ENCODE measurements at regions not wholly inside any gene's neighbourhood (a gene's known extent, or its start where the extent isn't known, plus 50 kb on each side); places are given as distances from the start of the nearest gene placed in this dataset.

DNA sequence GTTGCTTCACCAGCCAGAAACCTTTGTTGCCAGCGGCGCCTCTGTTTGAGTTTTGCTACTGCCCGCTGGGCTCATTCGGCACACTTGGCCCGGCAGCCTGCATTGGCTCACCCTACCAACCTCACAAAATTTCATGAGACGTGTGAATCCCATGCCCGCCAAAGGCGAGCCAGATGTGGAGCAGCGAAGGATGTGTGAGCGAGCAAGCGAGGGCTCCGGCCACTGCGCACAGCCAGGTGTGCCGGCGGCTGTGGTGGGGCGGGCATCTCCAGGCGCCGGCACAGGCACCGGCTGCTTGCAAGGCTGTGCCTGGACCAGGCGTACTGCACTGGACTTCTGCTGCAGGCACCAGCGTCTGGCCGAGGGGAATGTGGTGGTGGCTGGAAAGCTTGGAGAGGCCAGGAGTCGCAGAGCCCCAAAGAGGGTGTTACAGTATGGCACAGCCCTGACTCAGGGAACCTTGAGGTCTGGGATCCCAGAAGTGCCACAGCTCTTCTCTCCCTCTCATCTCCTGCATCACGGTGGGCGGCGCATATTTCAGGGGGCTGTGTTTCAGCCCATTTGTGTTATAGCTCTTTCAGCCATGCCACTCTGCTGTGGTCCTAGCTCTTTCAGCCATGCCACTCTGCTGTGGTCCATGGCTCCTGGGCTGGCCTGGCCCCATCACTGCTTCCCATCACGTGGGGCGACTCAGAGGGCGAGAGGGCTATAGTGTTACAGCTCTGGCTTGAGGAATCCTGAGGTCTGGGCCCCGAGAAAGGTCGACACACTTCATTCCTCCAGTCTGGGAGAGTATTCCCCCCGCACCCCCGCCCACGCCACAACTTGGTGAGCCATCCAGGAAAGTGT, 592.0 kb upstream of the SLITRK5 start:
- peaks cover 3% of the 10 kb centered on the region for H3K9me3 Mint-ChIP-seq
- H3K4me1 Mint-ChIP-seq (ENCODE audit: low read depth): no peaks in the 10 kb centered on the region

DNA sequence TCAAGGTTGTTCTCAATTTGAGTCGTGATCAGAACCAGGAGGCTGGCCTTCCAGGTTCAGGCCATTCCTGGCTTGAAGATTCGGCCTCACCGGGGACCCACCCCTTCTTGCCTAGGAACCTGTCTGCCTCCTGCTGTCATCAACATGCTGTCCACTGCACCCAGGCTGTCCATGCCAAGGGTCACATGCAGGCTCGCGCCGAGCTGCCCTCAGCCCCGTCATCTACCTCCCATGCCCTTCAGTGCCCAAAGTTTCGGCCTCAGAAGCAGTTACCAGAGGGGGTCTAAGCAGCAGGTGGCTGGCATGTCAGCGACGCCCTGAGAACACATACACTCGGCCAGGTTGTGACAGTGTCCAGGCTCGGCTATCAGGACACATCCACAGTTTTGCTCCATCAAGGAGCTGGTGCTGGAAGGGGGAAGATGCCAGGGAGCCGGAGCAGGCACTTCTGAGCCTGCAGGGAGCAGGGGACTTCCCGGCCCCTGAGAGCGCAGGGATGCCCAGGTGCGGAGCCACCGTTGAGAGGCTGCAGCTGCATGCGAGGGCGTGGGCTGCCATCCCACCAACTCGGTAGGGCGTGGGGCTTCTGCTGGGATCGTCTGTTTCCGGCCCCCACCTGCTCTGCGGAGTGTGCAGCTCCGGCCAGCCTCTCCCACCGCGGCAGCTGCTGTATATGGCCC, 590.9 kb upstream of the SLITRK5 start:
- no peaks in the 10 kb centered on the region for H3K36me3 Mint-ChIP-seq

More for the DNA sequence above, 592.0 kb upstream of the SLITRK5 start:
- Mint-ChIP-seq H3K27me3 (no peaks in the 10 kb centered on the region), H3K36me3 (no peaks in the 10 kb centered on the region), H3K27ac (no peak overlapping the region), H3K4me3 (no peak overlapping the region)
- ChIA-PET CTCF (no interaction called here), POLR2A (no interaction called here)
- intact Hi-C loops (cut with micrococcal nuclease): no loop called here
- DNase-seq: no peak

DNA sequence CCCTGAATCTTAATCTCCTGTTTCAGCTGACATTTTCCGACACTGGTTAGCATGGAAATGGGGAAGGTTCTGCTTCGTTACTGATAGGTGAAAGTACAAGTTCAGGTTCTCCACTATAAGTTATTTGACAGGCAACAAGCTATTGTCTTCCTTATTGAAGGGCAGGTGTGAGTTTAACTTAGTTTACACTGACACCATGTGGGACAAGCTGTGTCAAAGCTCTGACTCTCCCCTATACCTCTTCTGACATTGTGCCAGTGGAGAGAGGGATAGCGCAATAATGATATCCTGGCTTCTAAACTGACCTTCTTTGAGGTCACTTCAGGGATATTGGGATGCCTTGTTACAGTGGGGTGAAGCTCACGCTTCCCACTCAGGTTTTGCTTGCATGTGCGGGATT, 587.0 kb upstream of the SLITRK5 start:
- Mint-ChIP-seq H3K36me3 (no peaks in the 10 kb centered on the region), H3K4me1 (ENCODE audit: low read depth) (no peaks in the 10 kb centered on the region), H3K4me3 (no peak overlapping the region), H3K27me3 (no peaks in the 10 kb centered on the region), H3K27ac (no peak overlapping the region), H3K9me3 (peaks cover 5% of the 10 kb centered on the region)
- ChIA-PET POLR2A (no interaction called here), CTCF (no interaction called here)
- no peak for DNase-seq
- intact Hi-C loops (cut with micrococcal nuclease): no loop called here

More for the DNA sequence above, 590.9 kb upstream of the SLITRK5 start:
- ChIA-PET POLR2A (no interaction called here), CTCF (no interaction called here)
- Mint-ChIP-seq H3K4me1 (ENCODE audit: low read depth) (no peaks in the 10 kb centered on the region), H3K4me3 (no peak overlapping the region), H3K27me3 (no peaks in the 10 kb centered on the region), H3K9me3 (peaks cover 3% of the 10 kb centered on the region), H3K27ac (no peak overlapping the region)
- intact Hi-C loops (cut with micrococcal nuclease): no loop called here
- no peak for DNase-seq

DNA sequence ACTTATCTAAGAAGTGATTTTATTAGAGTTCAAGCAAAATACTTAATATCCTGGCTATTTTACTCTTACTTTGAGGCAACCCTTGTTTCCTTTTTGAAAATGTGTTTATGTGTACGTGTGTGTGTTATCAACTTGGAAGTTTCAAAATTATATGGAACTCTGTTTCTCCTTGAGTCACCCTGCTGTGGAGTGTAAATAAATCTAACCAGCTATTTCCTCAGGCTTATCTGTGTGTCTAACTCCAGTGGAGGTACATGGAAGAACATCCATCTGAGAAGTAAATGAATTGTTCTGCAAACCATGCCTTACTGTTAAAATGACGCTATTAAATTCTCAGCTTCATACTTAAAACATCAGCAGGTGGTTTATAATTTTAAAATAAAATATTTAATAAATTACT, 583.4 kb upstream of the SLITRK5 start:
- intact Hi-C loops (cut with micrococcal nuclease): no loop called here
- no peak overlapping the region for H3K27ac Mint-ChIP-seq
- peaks cover 2% of the 10 kb centered on the region for H3K9me3 Mint-ChIP-seq
- ChIA-PET POLR2A (no interaction called here), CTCF (no interaction called here)
- H3K36me3 Mint-ChIP-seq: no peaks in the 10 kb centered on the region
- no peak for DNase-seq
- H3K4me3 Mint-ChIP-seq: no peak overlapping the region
- H3K27me3 Mint-ChIP-seq: no peaks in the 10 kb centered on the region
- H3K4me1 Mint-ChIP-seq (ENCODE audit: low read depth): no peaks in the 10 kb centered on the region

DNA sequence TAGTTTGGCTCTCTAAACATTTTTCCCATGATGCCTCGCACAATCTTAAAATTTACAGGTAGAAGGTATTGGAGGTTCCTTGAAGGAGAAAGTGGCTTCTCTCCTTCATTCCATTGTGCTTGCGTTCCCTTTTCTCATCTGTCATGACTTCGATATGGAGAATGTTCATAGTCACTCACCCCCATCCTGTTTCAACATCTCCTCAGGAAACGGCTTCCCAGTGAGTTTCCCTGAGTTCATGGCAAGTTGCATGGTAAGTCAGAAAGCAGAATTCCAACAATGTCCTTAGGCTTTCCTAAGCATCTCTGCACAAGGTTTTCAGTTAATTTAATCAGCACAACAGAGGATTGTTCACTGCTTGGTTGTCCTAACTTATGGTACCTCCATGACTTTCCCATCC, 581.8 kb upstream of the SLITRK5 start:
- H3K36me3 Mint-ChIP-seq: no peaks in the 10 kb centered on the region
- H3K27ac Mint-ChIP-seq: no peak overlapping the region
- POLR2A ChIA-PET: no interaction called here
- CTCF ChIA-PET: no interaction called here
- no peak for DNase-seq
- intact Hi-C loops (cut with micrococcal nuclease): no loop called here
- H3K4me3 Mint-ChIP-seq: no peak overlapping the region
- no peaks in the 10 kb centered on the region for H3K4me1 Mint-ChIP-seq (ENCODE audit: low read depth)
- H3K27me3 Mint-ChIP-seq: no peaks in the 10 kb centered on the region
- peaks cover 2% of the 10 kb centered on the region for H3K9me3 Mint-ChIP-seq

DNA sequence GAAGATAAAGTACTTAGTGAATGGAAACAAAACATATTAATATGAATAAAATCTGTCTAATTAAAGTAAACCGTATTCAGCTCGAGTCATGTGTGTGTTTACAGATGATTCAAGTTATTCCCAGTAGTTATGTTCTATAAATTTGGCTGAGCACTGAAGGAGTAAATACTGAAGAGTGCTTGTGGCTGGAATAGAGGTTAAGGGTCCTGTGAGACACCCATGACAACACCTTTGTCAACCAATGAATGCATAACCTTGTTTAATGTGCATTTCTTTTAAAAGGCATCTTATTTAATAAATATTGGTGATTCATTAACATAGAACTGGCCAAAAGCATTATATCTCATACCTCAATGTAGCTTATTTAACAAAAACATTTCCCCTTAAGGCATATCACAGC, 577.8 kb upstream of the SLITRK5 start:
- Mint-ChIP-seq H3K9me3 (no peaks in the 10 kb centered on the region), H3K4me1 (ENCODE audit: low read depth) (no peaks in the 10 kb centered on the region), H3K27ac (no peak overlapping the region), H3K36me3 (no peaks in the 10 kb centered on the region), H3K4me3 (no peak overlapping the region), H3K27me3 (no peaks in the 10 kb centered on the region)
- ChIA-PET CTCF (no interaction called here), POLR2A (no interaction called here)
- DNase-seq: no peak
- intact Hi-C loops (cut with micrococcal nuclease): no loop called here

DNA sequence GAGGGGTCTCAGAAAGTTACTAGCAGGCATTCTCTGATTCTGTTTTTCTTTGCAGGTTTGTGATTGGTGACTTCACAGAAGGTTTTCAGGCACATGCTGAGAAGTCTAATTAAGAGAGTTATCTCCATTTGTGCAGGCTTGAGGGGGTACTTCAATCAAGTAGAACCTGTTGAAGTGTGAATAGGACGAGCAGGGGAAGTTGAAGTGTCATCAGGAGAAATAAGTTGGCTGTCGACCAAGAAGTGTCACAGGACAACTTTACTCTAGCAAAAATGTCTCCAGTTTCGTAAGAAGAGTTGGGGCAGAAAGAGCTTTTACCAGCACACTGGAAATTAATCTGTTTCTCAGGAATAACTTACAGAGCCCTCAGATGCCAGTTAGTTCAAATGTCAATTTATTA, 576.5 kb upstream of the SLITRK5 start:
- Mint-ChIP-seq H3K4me1 (ENCODE audit: low read depth) (no peaks in the 10 kb centered on the region), H3K4me3 (no peak overlapping the region), H3K27me3 (no peaks in the 10 kb centered on the region), H3K27ac (no peak overlapping the region), H3K36me3 (no peaks in the 10 kb centered on the region), H3K9me3 (no peaks in the 10 kb centered on the region)
- ChIA-PET POLR2A (no interaction called here), CTCF (no interaction called here)
- DNase-seq: no peak
- intact Hi-C loops (cut with micrococcal nuclease): no loop called here

DNA sequence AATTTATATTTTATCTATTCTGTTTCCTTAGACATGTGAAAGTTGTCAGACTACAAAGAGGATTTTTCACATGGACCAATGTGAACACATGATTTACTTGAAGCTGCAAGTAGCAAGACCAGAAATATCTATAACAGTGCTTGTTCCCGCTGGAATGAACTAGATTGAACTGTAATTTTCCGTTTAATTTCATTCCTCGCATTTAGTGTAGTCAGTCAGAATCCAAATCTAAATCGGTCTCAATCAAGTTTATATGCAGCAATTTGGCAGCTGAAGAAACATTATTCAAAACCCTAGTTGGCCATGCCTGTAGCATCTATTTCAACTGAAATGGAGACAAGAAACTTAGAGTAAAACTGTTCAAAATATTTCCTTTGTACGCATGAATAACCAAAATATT, 570.7 kb upstream of the SLITRK5 start:
- ChIA-PET POLR2A (no interaction called here), CTCF (no interaction called here)
- Mint-ChIP-seq H3K36me3 (no peaks in the 10 kb centered on the region), H3K9me3 (no peaks in the 10 kb centered on the region), H3K4me3 (no peak overlapping the region), H3K4me1 (ENCODE audit: low read depth) (no peaks in the 10 kb centered on the region), H3K27ac (no peak overlapping the region), H3K27me3 (no peaks in the 10 kb centered on the region)
- no peak for DNase-seq
- intact Hi-C loops (cut with micrococcal nuclease): no loop called here

DNA sequence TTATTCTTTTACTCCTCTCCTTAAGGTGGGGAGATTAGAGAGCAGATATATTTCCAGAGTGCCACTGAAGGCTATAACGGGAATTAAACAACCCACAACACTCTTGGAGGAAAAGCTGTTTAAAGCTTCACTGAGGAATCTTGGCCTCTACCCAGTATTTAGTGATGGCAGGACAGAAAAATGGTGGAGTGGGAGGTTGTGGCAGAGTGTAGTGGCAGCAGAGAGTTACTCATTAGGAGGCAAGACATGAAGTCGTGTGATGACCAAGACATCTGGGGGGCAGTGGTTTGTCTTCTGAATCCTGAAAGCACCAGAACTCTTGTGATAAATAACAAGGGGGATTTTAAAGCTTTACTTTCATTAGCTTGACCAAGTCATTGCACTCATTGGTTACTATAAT, 563.5 kb upstream of the SLITRK5 start:
- ChIA-PET CTCF (no interaction called here), POLR2A (no interaction called here)
- DNase-seq: no peak
- Mint-ChIP-seq H3K4me1 (ENCODE audit: low read depth) (no peaks in the 10 kb centered on the region), H3K9me3 (peaks cover 3% of the 10 kb centered on the region), H3K27me3 (no peaks in the 10 kb centered on the region), H3K27ac (no peak overlapping the region), H3K36me3 (no peaks in the 10 kb centered on the region), H3K4me3 (no peak overlapping the region)
- intact Hi-C loops (cut with micrococcal nuclease): no loop called here

DNA sequence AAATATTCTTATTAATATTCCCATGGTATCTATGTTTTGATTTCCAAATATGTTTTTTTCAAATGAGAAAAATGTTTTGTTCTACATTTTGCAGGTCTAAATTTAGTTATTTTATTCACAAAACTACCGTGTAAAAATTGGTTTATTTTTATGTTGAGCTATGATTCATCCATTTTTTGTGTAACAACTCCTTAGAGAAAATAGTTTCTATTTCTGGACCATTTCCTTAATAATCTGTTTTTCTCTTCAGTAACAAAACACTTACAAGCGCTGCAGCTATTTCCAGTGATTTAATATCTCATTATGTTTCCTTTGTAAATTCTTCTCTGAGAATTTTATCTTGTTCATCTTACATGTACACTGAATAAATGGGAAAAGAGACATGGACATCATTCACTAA, 550.7 kb upstream of the SLITRK5 start:
- Mint-ChIP-seq H3K9me3 (peaks cover 9% of the 10 kb centered on the region), H3K4me3 (no peak overlapping the region), H3K27ac (no peak overlapping the region), H3K4me1 (ENCODE audit: low read depth) (no peaks in the 10 kb centered on the region), H3K27me3 (no peaks in the 10 kb centered on the region), H3K36me3 (no peaks in the 10 kb centered on the region)
- no peak for DNase-seq
- CTCF ChIA-PET: no interaction called here
- POLR2A ChIA-PET: no interaction called here
- intact Hi-C loops (cut with micrococcal nuclease): no loop called here

DNA sequence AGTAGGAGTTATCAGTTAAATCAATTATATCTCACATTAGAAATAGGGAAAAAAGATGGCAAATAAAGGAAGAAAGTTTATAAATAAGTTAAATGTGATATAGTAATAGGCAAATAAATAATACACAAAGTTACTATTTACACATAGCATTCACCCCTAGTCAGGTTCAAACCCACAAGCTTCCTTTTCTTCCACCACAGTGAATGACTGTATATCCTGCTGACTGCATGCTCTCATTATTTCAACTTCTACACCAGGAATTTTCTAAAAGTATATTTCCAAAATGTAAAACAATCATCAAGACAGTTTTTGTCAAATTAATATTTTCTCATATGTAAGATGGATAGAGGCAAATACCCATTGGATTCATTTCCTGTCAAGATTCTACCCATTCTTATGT, 548.6 kb upstream of the SLITRK5 start:
- no peak for DNase-seq
- Mint-ChIP-seq H3K4me1 (ENCODE audit: low read depth) (no peaks in the 10 kb centered on the region), H3K27ac (no peak overlapping the region), H3K4me3 (no peak overlapping the region), H3K27me3 (no peaks in the 10 kb centered on the region), H3K36me3 (no peaks in the 10 kb centered on the region), H3K9me3 (peaks cover 7% of the 10 kb centered on the region)
- intact Hi-C loops (cut with micrococcal nuclease): no loop called here
- ChIA-PET CTCF (no interaction called here), POLR2A (no interaction called here)

DNA sequence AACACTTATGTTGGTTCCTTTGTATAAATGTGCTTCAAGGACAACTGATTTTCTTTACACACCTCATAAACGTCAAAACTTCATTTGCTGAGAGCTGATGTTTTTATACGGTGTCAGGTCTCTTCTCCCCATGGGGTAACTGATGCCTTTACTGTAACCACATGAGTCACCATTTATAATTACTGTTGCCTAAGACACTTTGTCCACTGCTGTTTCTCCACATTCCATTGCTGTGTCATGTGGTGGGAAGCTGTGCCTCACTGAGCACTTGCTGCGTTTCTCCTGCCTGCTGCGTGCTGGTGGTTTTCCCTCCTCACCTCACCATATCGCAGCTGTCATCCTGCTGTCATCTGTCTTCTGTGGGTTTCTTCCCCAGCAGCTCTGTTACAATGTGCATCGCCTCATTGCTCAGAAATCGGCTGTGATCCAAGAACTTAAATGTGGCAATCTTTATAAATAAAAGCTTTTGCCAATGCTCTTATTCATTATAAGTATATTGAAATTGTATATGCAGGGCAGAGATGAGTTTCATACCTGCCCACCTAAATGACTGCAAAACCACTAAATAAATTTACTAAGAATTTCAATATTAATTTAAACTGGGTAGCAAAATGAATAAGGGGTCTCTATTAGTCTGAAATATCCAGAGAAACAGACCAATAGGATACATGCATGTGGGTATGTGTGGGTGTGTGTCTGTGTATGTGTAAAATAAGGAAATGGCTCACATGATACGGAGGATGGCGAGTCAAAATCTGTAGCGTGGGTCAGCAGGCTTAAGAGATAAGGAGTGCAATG, 547.0 kb upstream of the SLITRK5 start:
- Mint-ChIP-seq H3K27me3 (no peaks in the 10 kb centered on the region), H3K27ac (no peak overlapping the region)
- CTCF ChIA-PET: no interaction called here

DNA sequence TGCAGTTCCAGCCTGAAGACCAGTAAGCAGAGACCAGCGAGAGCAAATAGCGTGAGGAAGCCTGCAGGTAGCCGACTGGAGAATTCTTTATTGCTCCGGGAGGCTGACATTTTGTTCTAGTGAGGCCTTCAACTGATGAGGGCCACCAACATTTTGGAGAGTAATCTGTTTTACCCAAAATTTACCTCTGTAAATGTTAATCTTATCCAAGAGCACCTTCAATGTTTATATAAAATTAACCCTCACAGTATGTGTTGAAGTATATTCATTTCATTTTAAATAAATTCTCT, 546.4 kb upstream of the SLITRK5 start:
- POLR2A ChIA-PET: no interaction called here
- Mint-ChIP-seq H3K4me3 (no peak overlapping the region), H3K27me3 (no peaks in the 10 kb centered on the region), H3K27ac (no peak overlapping the region), H3K4me1 (ENCODE audit: low read depth) (no peaks in the 10 kb centered on the region), H3K36me3 (no peaks in the 10 kb centered on the region), H3K9me3 (peaks cover 10% of the 10 kb centered on the region)
- CTCF ChIA-PET: no interaction called here
- intact Hi-C loops (cut with micrococcal nuclease): no loop called here
- no peak for DNase-seq

More for the DNA sequence above, 547.0 kb upstream of the SLITRK5 start:
- H3K9me3 Mint-ChIP-seq: peaks cover 7% of the 10 kb centered on the region
- intact Hi-C loops (cut with micrococcal nuclease): no loop called here
- POLR2A ChIA-PET: no interaction called here
- no peak for DNase-seq
- H3K36me3 Mint-ChIP-seq: no peaks in the 10 kb centered on the region
- no peak overlapping the region for H3K4me3 Mint-ChIP-seq
- H3K4me1 Mint-ChIP-seq (ENCODE audit: low read depth): no peaks in the 10 kb centered on the region

Data from activated CD4-positive, alpha-beta memory T cell treated with anti-CD3 and anti-CD28 coated beads for 36 hours (primary cell).